HG03460 (cell line): ENCODE measurements at regions not wholly inside any gene's neighbourhood (a gene's known extent, or its start where the extent isn't known, plus 50 kb on each side); places are given as distances from the start of the nearest gene placed in this dataset.

Experiments
- ATAC-seq: cut with Tn5 transposase; IDR thresholded peaks from one replicate; pipeline ENCODE4 v1.9.1; 2021; ENCODE audit not compliant: unreplicated experiment

GRCh38 chr7:33841031-33841430 is 64.3 kb upstream of the BMPER start:
- no peak for ATAC-seq

GRCh38 chr7:33841705-33842129 is 63.6 kb upstream of the BMPER start:
- no peak for ATAC-seq

GRCh38 chr7:33842150-33842549 is 63.2 kb upstream of the BMPER start:
- ATAC-seq: no peak

- no peak for ATAC-seq
These were observed 59.3 kb upstream of the BMPER start for GRCh38 chr7:33845991-33846509.

GRCh38 chr7:33849004-33849403 is 56.3 kb upstream of the BMPER start:
- no peak for ATAC-seq

- ATAC-seq: no peak
These were observed 55.3 kb upstream of the BMPER start for GRCh38 chr7:33849971-33850559.

GRCh38 chr7:33850768-33851167 is 54.6 kb upstream of the BMPER start:
- no peak for ATAC-seq

- ATAC-seq: no peak
These were observed 52.5 kb upstream of the BMPER start for GRCh38 chr7:33852838-33853237.

GRCh38 chr7:33853361-33854062 is 51.8 kb upstream of the BMPER start:
- ATAC-seq: no peak

GRCh38 chr7:33854178-33854577 is 51.2 kb upstream of the BMPER start:
- no peak for ATAC-seq

- ATAC-seq: no peak
These were observed 50.5 kb upstream of the BMPER start for GRCh38 chr7:33854801-33855350.
